HepG2 (cell line): ENCODE measurements at regions not wholly inside any gene's neighbourhood (a gene's known extent, or its start where the extent isn't known, plus 50 kb on each side); places are given as distances from the start of the nearest gene placed in this dataset.

Experiments
- ATAC-seq: fragments of 200-7000 bp; cut with Tn5 transposase; 3 replicates; pipeline ENCODE4 v1.9.1; 2020; ENCODE audit warnings: mild to moderate bottlenecking, moderate library complexity
- BruUV-seq: library from RNA; stranded (reverse); fragments of 400-500 nt; replicated peaks from 2 replicates; lab custom pipeline; 2021; lab: Mats Ljungman, UMichigan
- CTCF ChIA-PET: fragments of 300-600 bp; formaldehyde crosslinking; extraction: SDS; loops from one replicate; lab custom pipeline; 2021; ENCODE audit warnings: low total read pairs, inconsistent platforms, low intra/inter-chr PET ratio; lab: Yijun Ruan, JAX
- POLR2A ChIA-PET: fragments of 350-600 bp; sonication (Branson Sonifier 250); formaldehyde crosslinking; loops from one replicate; lab custom pipeline; 2020; ENCODE audit warnings: antibody characterized with exemption, inconsistent platforms; lab: Yijun Ruan, JAX
- DNase-seq: peaks from one replicate; pipeline ENCODE4 v3.0.0-alpha.2; 2015; ENCODE audit warnings: low spot score
- FAIRE-seq: peaks from 3 replicates; lab custom pipeline; 2011; peaks lifted over from hg19 to GRCh38; lab: Jason Lieb, UNC
- H2AFZ ChIP-seq: one replicate; pipeline ENCODE4 v1.6.1; 2011; ENCODE audit warnings: low read length, inconsistent platforms
- H3K27ac ChIP-seq: fragments of 300-600 bp; 3 replicates; pipeline ENCODE4 v1.8.0; 2011; ENCODE audit warnings: mixed run types, mild to moderate bottlenecking, mixed read lengths, low read length, inconsistent platforms; ENCODE audit not compliant: insufficient read depth; ENCODE audit errors: extremely low read length
- H3K27me3 ChIP-seq, 2 experiments: fragments of 200-600 bp in 1 of 2; 2 replicates in 1 of 2; 3 replicates in 1 of 2; pipeline versions ENCODE4 v1.6.0 to v1.8.0; 2011; ENCODE audit warnings: low read length in 2 of 2, mild to moderate bottlenecking in 2 of 2, moderate library complexity in 2 of 2, inconsistent platforms in 1 of 2; ENCODE audit not compliant: insufficient read depth in 2 of 2, control insufficient read depth in 1 of 2
- H3K36me3 ChIP-seq, 2 experiments: fragments of 200-600 bp in 1 of 2; replicated peaks in 1 of 2; 2 replicates in 1 of 2; 3 replicates in 1 of 2; pipeline versions ENCODE4 v1.5.1 to v1.8.0; 2011; ENCODE audit warnings: low read length in 2 of 2, inconsistent platforms in 1 of 2; ENCODE audit not compliant: insufficient read depth in 2 of 2, control insufficient read depth in 1 of 2
- H3K4me1 ChIP-seq: 2 replicates; pipeline ENCODE4 v1.5.1; 2012; ENCODE audit warnings: low read length, inconsistent platforms; ENCODE audit not compliant: insufficient read depth
- H3K4me2 ChIP-seq: 2 replicates; pipeline ENCODE4 v1.6.0; 2011; ENCODE audit warnings: low read depth, low read length, inconsistent platforms
- H3K4me3 ChIP-seq, 3 experiments: fragments of 200-600 bp in 1 of 3; sonication (generic), shearing (Covaris generic) in 1 of 3; replicated peaks in 1 of 3; 2 replicates each; pipeline ENCODE4 v1.5.1; 2011 to 2016; ENCODE audit warnings: low read length in 3 of 3, inconsistent platforms in 2 of 3, low read depth in 2 of 3, mild to moderate bottlenecking in 2 of 3, control low read depth in 1 of 3, mixed read lengths in 1 of 3; ENCODE audit not compliant: insufficient read depth in 1 of 3
- H3K79me2 ChIP-seq: one replicate; pipeline ENCODE4 v1.6.1; 2011; ENCODE audit warnings: low read length, inconsistent platforms; ENCODE audit not compliant: insufficient read depth
- H3K9ac ChIP-seq: 2 replicates; pipeline ENCODE4 v1.6.0; 2011; ENCODE audit warnings: mild to moderate bottlenecking, low read depth, low read length, inconsistent platforms; ENCODE audit not compliant: insufficient read depth
- H3K9me3 ChIP-seq: 2 replicates; pipeline ENCODE4 v1.5.1; 2012; ENCODE audit warnings: mild to moderate bottlenecking, low read length
- H4K20me1 ChIP-seq: 2 replicates; pipeline ENCODE4 v1.6.0; 2011; ENCODE audit warnings: inconsistent platforms, mild to moderate bottlenecking, low read length, moderate library complexity; ENCODE audit not compliant: insufficient read depth
- AKAP8 ChIP-seq: sonication (generic); formaldehyde crosslinking; IDR thresholded peaks from 2 replicates; pipeline ENCODE4 v1.5.1; 2020; ENCODE audit warnings: mild to moderate bottlenecking, missing genetic modification reagents
- ARID5B ChIP-seq: IDR thresholded peaks from 2 replicates; pipeline ENCODE4 v1.4.0; 2020; ENCODE audit warnings: mild to moderate bottlenecking, missing genetic modification reagents
- FOXO1 ChIP-seq: sonication (generic); formaldehyde crosslinking; IDR thresholded peaks from 2 replicates; pipeline ENCODE4 v1.4.0; 2020; ENCODE audit warnings: missing genetic modification reagents
- HNF1A ChIP-seq, 2 experiments: sonication (generic) in 1 of 2; formaldehyde crosslinking in 1 of 2; IDR thresholded peaks; 2 replicates each; pipeline versions ENCODE4 v1.4.0 to v1.6.1; 2016 to 2020; ENCODE audit warnings: borderline replicate concordance in 1 of 2, low read depth in 1 of 2, mild to moderate bottlenecking in 1 of 2, missing genetic modification reagents in 1 of 2
- HOXA5 ChIP-seq: sonication (generic); formaldehyde crosslinking; IDR thresholded peaks from 2 replicates; pipeline ENCODE4 v1.4.0; 2020; ENCODE audit warnings: missing genetic modification reagents
- POLR2AphosphoS5 ChIP-seq: IDR thresholded peaks from 2 replicates; pipeline ENCODE4 v1.6.1; 2012; ENCODE audit warnings: low read depth, low read length
- SKIL ChIP-seq: sonication (generic); formaldehyde crosslinking; IDR thresholded peaks from 2 replicates; pipeline ENCODE4 v1.8.0; 2022; ENCODE audit warnings: missing genetic modification reagents, mild to moderate bottlenecking, moderate library complexity, borderline replicate concordance
- TCF7 ChIP-seq: sonication (generic); IDR thresholded peaks from 2 replicates; pipeline ENCODE4 v1.6.1; 2016; ENCODE audit warnings: antibody characterized with exemption, low read depth
- ZHX1 ChIP-seq: sonication (generic); formaldehyde crosslinking; IDR thresholded peaks from 2 replicates; pipeline ENCODE4 v1.8.1; 2022; ENCODE audit warnings: low read depth, mild to moderate bottlenecking, missing genetic modification reagents
- ZNF619 ChIP-seq: sonication (generic); formaldehyde crosslinking; IDR thresholded peaks from 2 replicates; pipeline ENCODE4 v1.4.0; 2020; ENCODE audit warnings: mild to moderate bottlenecking, missing genetic modification reagents
- ZSCAN12 ChIP-seq: sonication (generic); formaldehyde crosslinking; IDR thresholded peaks from 2 replicates; pipeline ENCODE4 v1.9.0; 2021; ENCODE audit warnings: mild to moderate bottlenecking, missing genetic modification reagents
- ZSCAN20 ChIP-seq: sonication (generic); formaldehyde crosslinking; IDR thresholded peaks from 2 replicates; pipeline ENCODE4 v1.4.0; 2020; ENCODE audit warnings: missing genetic modification reagents, mild to moderate bottlenecking, borderline replicate concordance
- WGBS: methylation state at CpG from one replicate; pipeline ENCODE4 v1.1.6; 2017; ENCODE audit warnings: low lambda C conversion rate; 5-methylcytosine and 5-hydroxymethylcytosine counted together
- in situ Hi-C: cut with HindIII; loops from 2 replicates; pipeline ENCODE4 v1.10.0; 2017; ENCODE audit warnings: low pct_unique_long_range_greater_than_20kb; ENCODE audit not compliant: extremely low pct_ligation_motif_present
- intact Hi-C: fragments of 100-400 bp; cut with micrococcal nuclease; formaldehyde crosslinking; loops from one replicate; pipeline ENCODE4 v1.10.0; 2022; ENCODE audit not compliant: unreplicated experiment

- ATAC-seq (no peak), FAIRE-seq (no peak), DNase-seq (no peak)
- Histone ChIP-seq H3K9ac (no peak overlapping the region), H3K4me1 (0 out of 2 replicates have a peak, but pooled peaks cover 5% of the 10 kb centered on the region), H3K79me2 (no peaks in the 10 kb centered on the region), H3K4me2 (no peak overlapping the region), H2AFZ (no peak overlapping the region), H3K4me3 (no peak overlapping the region), H3K27ac (no peak overlapping the region), H3K36me3 (no peaks in the 10 kb centered on the region), H4K20me1 (no peaks in the 10 kb centered on the region), H3K27me3 (no peaks in the 10 kb centered on the region; a peak in 1 of 5 replicates), H3K9me3 (no peaks in the 10 kb centered on the region)
- POLR2A ChIA-PET, result no interaction called here
- in situ Hi-C loops, result no loop called here
- no TSS peak for BruUV-seq
- CTCF ChIA-PET, result no interaction called here
- intact Hi-C loops, result no loop called here
- 5% methylated on average over 2 of the region's 2 CpGs for WGBS
- TF ChIP-seq ZSCAN20 (CRISPR knock-in tag) (no peak), ARID5B (CRISPR knock-in tag) (no peak), ZNF619 (CRISPR knock-in tag) (no peak), TCF7 (no peak), AKAP8 (CRISPR knock-in tag) (no peak), HOXA5 (no peak), ZSCAN12 (CRISPR knock-in tag) (no peak), POLR2AphosphoS5 (no peak), ZHX1 (CRISPR knock-in tag) (no peak), SKIL (CRISPR knock-in tag) (no peak), FOXO1 (CRISPR knock-in tag) (no peak), HNF1A (IDR thresholded peaks at IDR 0.05; ENCODE audit: low read depth) (no peak), HNF1A (CRISPR knock-in tag; IDR thresholded peaks at IDR 0.05; ENCODE audit: borderline replicate concordance) (no peak)
Measured at GRCh38 chr4:42277291-42277690, 120.0 kb upstream of the SHISA3 start.
